ENCODE measurements at regions not wholly inside any gene's neighbourhood (a gene's known extent, or its start where the extent isn't known, plus 50 kb on each side); places are given as distances from the start of the nearest gene placed in this dataset.

- DNase-seq (ENCODE audit: low read depth, low spot score), result no peak
Observed at GRCh38 chr16:17861981-17862479, 391.3 kb upstream of the XYLT1 start.

GRCh38 chr16:17858061-17858460 is 387.3 kb upstream of the XYLT1 start:
- DNase-seq (ENCODE audit: low read depth, low spot score), result no peak

- DNase-seq (ENCODE audit: low read depth, low spot score), result no peak
Observed at GRCh38 chr16:17853958-17854357, 383.2 kb upstream of the XYLT1 start.

- no peak for DNase-seq (ENCODE audit: low read depth, low spot score)
Observed at GRCh38 chr16:17852977-17853702, 382.4 kb upstream of the XYLT1 start.

- DNase-seq (ENCODE audit: low read depth, low spot score), result no peak
Observed at GRCh38 chr16:17850581-17851250, 380.0 kb upstream of the XYLT1 start.

GRCh38 chr16:17847234-17847795 is 376.6 kb upstream of the XYLT1 start:
- no peak for DNase-seq (ENCODE audit: low read depth, low spot score)

- DNase-seq (ENCODE audit: low read depth, low spot score), result no peak
Observed at GRCh38 chr16:17846030-17846429, 375.3 kb upstream of the XYLT1 start.

- DNase-seq (ENCODE audit: low read depth, low spot score), result no peak
Observed at GRCh38 chr16:17845031-17845430, 374.3 kb upstream of the XYLT1 start.

- DNase-seq (ENCODE audit: low read depth, low spot score), result no peak
Observed at GRCh38 chr16:17843905-17844304, 373.1 kb upstream of the XYLT1 start.

GRCh38 chr16:17839907-17840306 is 369.1 kb upstream of the XYLT1 start:
- DNase-seq (ENCODE audit: low read depth, low spot score), result no peak

- no peak for DNase-seq (ENCODE audit: low read depth, low spot score)
Observed at GRCh38 chr16:17839272-17839671, 368.5 kb upstream of the XYLT1 start.

- peak; percentile 88 for DNase-seq (ENCODE audit: low read depth, low spot score)
Observed at GRCh38 chr16:17836868-17837602, 366.3 kb upstream of the XYLT1 start.

GRCh38 chr16:17835118-17835876 is 364.5 kb upstream of the XYLT1 start:
- no peak for DNase-seq (ENCODE audit: low read depth, low spot score)

- DNase-seq (ENCODE audit: low read depth, low spot score), result no peak
Observed at GRCh38 chr16:17832738-17833137, 362.0 kb upstream of the XYLT1 start.

GRCh38 chr16:17831330-17831729 is 360.6 kb upstream of the XYLT1 start:
- DNase-seq (ENCODE audit: low read depth, low spot score), result no peak

- DNase-seq (ENCODE audit: low read depth, low spot score), result no peak
Observed at GRCh38 chr16:17830651-17831050, 359.9 kb upstream of the XYLT1 start.

- no peak for DNase-seq (ENCODE audit: low read depth, low spot score)
Observed at GRCh38 chr16:17829811-17830210, 359.1 kb upstream of the XYLT1 start.

GRCh38 chr16:17828012-17828411 is 357.3 kb upstream of the XYLT1 start:
- peak; percentile 75 for DNase-seq (ENCODE audit: low read depth, low spot score)

- peak; percentile 53 for DNase-seq (ENCODE audit: low read depth, low spot score)
Observed at GRCh38 chr16:17827313-17827712, 356.6 kb upstream of the XYLT1 start.

- no peak for DNase-seq (ENCODE audit: low read depth, low spot score)
Observed at GRCh38 chr16:17817943-17818342, 347.2 kb upstream of the XYLT1 start.

GRCh38 chr16:17817260-17817659 is 346.5 kb upstream of the XYLT1 start:
- no peak for DNase-seq (ENCODE audit: low read depth, low spot score)

All from astrocyte of the hippocampus (primary cell).